ENCODE measurements at regions not wholly inside any gene's neighbourhood (a gene's known extent, or its start where the extent isn't known, plus 50 kb on each side); places are given as distances from the start of the nearest gene placed in this dataset.

- WGBS, result 78% methylated on average over 3 of the region's 3 CpGs
- H3K4me1 ChIP-seq (ENCODE audit: control insufficient read depth, insufficient read depth, low read length), result no peaks in the 10 kb centered on the region
- no peak for DNase-seq
- intact Hi-C loops (cut with DNase I), result no loop called here
- ATAC-seq, result no peak
- H3K27ac ChIP-seq (ENCODE audit: low read length), result no peak overlapping the region
- H3K9me3 ChIP-seq (ENCODE audit: control insufficient read depth, low read length), result no peaks in the 10 kb centered on the region
- H3K4me3 ChIP-seq (ENCODE audit: low read length), result no peak overlapping the region
- H3K27me3 ChIP-seq (ENCODE audit: control insufficient read depth, insufficient read depth), result no peaks in the 10 kb centered on the region
Measured at GRCh38 chr2:81786811-81787210, 1482.3 kb upstream of the LRRTM1 start.

DNA sequence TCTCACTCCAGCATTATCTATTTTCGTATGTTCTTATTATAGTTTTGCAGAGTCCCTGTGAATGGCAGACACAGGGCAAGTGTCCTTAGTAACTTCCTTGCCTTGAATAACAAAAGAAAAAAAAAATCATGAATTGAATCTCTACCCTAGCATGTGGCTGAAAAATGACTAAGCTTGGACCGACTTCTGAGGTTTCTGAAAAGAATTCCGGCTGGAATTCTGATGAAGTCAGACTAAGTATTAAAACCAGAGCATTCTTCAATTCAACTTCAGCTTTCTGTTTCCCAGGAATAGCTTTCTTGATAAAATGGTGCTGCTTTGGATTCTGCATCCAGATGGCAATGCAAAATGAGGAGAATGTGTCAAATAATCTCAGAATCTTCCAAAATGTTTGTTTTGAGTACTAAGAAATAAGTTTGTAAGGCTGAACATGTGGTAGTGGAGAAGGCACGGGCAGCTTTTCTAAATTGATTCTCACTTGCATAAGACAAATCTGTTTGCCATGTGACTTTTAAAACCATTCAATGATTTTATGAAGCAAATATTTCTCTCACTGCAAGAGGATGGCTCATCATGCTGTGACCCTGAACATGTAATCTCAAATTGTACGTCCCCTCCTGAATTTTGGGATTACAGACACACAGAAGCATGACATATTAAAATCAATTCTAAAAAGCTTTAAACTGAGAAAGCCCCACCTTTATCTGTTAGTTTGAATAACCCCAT, 1462.8 kb upstream of the LRRTM1 start:
- 52% methylated on average over 5 of the region's 5 CpGs for WGBS
- H3K27me3 ChIP-seq (ENCODE audit: control insufficient read depth, insufficient read depth), result no peaks in the 10 kb centered on the region
- intact Hi-C loops (cut with DNase I), result no loop called here

GRCh38 chr2:81747481-81748070, 1443.0 kb upstream of the LRRTM1 start:
- Histone ChIP-seq H3K4me3 (ENCODE audit: low read length) (no peak overlapping the region), H3K27ac (ENCODE audit: low read length) (no peak overlapping the region), H3K27me3 (ENCODE audit: control insufficient read depth, insufficient read depth) (no peaks in the 10 kb centered on the region), H3K4me1 (ENCODE audit: control insufficient read depth, insufficient read depth, low read length) (no peaks in the 10 kb centered on the region), H3K9me3 (ENCODE audit: control insufficient read depth, low read length) (no peaks in the 10 kb centered on the region)
- ATAC-seq, result no peak
- no peak for DNase-seq
- 67% methylated on average over 2 of the region's 2 CpGs for WGBS
- intact Hi-C loops (cut with DNase I), result no loop called here

More for the DNA sequence above, 1462.8 kb upstream of the LRRTM1 start:
- H3K27ac ChIP-seq (ENCODE audit: low read length), result no peak overlapping the region
- no peaks in the 10 kb centered on the region for H3K9me3 ChIP-seq (ENCODE audit: control insufficient read depth, low read length)
- no peak overlapping the region for H3K4me3 ChIP-seq (ENCODE audit: low read length)
- no peaks in the 10 kb centered on the region for H3K4me1 ChIP-seq (ENCODE audit: control insufficient read depth, insufficient read depth, low read length)
- DNase-seq (no peak), ATAC-seq (no peak)

GRCh38 chr2:81739966-81740365, 1435.4 kb upstream of the LRRTM1 start:
- intact Hi-C loops (cut with DNase I), result no loop called here
- Histone ChIP-seq H3K4me3 (ENCODE audit: low read length) (no peak overlapping the region), H3K9me3 (ENCODE audit: control insufficient read depth, low read length) (no peaks in the 10 kb centered on the region), H3K27ac (ENCODE audit: low read length) (no peak overlapping the region), H3K27me3 (ENCODE audit: control insufficient read depth, insufficient read depth) (no peaks in the 10 kb centered on the region), H3K4me1 (ENCODE audit: control insufficient read depth, insufficient read depth, low read length) (no peaks in the 10 kb centered on the region)
- ATAC-seq (no peak), DNase-seq (no peak)
- WGBS, result 90% methylated on average over 6 of the region's 6 CpGs

DNA sequence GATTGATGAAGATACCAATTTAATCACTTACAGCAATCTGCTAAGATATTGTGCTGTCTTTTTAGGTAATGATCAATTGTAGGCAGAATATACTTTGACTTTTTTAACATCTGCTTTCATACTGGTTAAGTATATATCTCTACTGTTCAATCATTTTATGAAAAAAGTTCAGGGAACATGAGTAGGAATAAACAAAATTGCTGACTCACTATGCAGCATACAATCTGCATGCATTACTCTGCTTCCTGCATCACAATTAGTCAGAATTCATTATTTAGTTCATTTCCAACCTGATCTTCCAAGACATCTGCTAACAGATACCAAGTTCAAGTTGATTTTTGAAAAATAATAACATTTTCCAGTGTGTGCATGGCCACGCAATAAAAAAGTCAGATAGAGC, 1430.4 kb upstream of the LRRTM1 start:
- intact Hi-C loops (cut with DNase I), result no loop called here
- 95% methylated on average over 1 of the region's 1 CpG for WGBS
- Histone ChIP-seq H3K9me3 (ENCODE audit: control insufficient read depth, low read length) (no peaks in the 10 kb centered on the region), H3K27me3 (ENCODE audit: control insufficient read depth, insufficient read depth) (no peaks in the 10 kb centered on the region), H3K27ac (ENCODE audit: low read length) (no peak overlapping the region), H3K4me3 (ENCODE audit: low read length) (no peak overlapping the region), H3K4me1 (ENCODE audit: control insufficient read depth, insufficient read depth, low read length) (no peaks in the 10 kb centered on the region)
- ATAC-seq (no peak), DNase-seq (no peak)

GRCh38 chr2:81714817-81715216, 1410.3 kb upstream of the LRRTM1 start:
- Histone ChIP-seq H3K9me3 (ENCODE audit: control insufficient read depth, low read length) (no peaks in the 10 kb centered on the region), H3K4me3 (ENCODE audit: low read length) (no peak overlapping the region), H3K27me3 (ENCODE audit: control insufficient read depth, insufficient read depth) (no peaks in the 10 kb centered on the region), H3K27ac (ENCODE audit: low read length) (no peak overlapping the region), H3K4me1 (ENCODE audit: control insufficient read depth, insufficient read depth, low read length) (no peaks in the 10 kb centered on the region)
- 36% methylated on average over 2 of the region's 2 CpGs for WGBS
- intact Hi-C loops (cut with DNase I), result no loop called here
- ATAC-seq (no peak), DNase-seq (no peak)

DNA sequence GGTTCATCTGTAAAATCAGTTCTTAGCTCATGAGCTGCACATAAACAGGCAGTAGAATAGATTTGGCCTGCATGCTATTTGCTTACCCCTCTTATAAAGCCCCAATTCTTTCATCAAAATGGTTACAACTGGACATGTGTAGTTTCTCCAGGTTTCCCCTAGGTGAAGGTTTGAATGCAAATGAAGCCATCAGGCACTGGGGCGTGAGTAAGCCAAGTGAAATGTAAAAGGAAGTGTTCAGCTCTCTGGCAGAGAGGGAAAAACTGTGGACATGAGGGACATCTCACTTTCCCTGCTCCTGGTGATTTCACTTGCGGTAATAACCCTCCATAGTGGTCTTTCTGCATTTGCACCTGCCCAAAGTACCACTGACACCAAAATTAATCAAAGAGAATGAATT, 1402.3 kb upstream of the LRRTM1 start:
- Histone ChIP-seq H3K27ac (ENCODE audit: low read length) (no peak overlapping the region), H3K27me3 (ENCODE audit: control insufficient read depth, insufficient read depth) (no peaks in the 10 kb centered on the region), H3K9me3 (ENCODE audit: control insufficient read depth, low read length) (no peaks in the 10 kb centered on the region), H3K4me3 (ENCODE audit: low read length) (no peak overlapping the region), H3K4me1 (ENCODE audit: control insufficient read depth, insufficient read depth, low read length) (no peaks in the 10 kb centered on the region)
- 93% methylated on average over 2 of the region's 2 CpGs for WGBS
- no peak for DNase-seq
- no peak for ATAC-seq
- intact Hi-C loops (cut with DNase I), result no loop called here

GRCh38 chr2:81703831-81704230, 1399.3 kb upstream of the LRRTM1 start:
- Histone ChIP-seq H3K27ac (ENCODE audit: low read length) (no peak overlapping the region), H3K4me3 (ENCODE audit: low read length) (no peak overlapping the region), H3K27me3 (ENCODE audit: control insufficient read depth, insufficient read depth) (no peaks in the 10 kb centered on the region), H3K4me1 (ENCODE audit: control insufficient read depth, insufficient read depth, low read length) (no peaks in the 10 kb centered on the region), H3K9me3 (ENCODE audit: control insufficient read depth, low read length) (no peaks in the 10 kb centered on the region)
- WGBS, result 84% methylated on average over 2 of the region's 2 CpGs
- DNase-seq (no peak), ATAC-seq (no peak)
- intact Hi-C loops (cut with DNase I), result no loop called here

GRCh38 chr2:81692566-81692965, 1388.0 kb upstream of the LRRTM1 start:
- H3K4me3 ChIP-seq (ENCODE audit: low read length), result no peak overlapping the region
- no peak overlapping the region for H3K27ac ChIP-seq (ENCODE audit: low read length)
- H3K9me3 ChIP-seq (ENCODE audit: control insufficient read depth, low read length), result no peaks in the 10 kb centered on the region
- DNase-seq (no peak), ATAC-seq (no peak)
- no peaks in the 10 kb centered on the region for H3K27me3 ChIP-seq (ENCODE audit: control insufficient read depth, insufficient read depth)
- intact Hi-C loops (cut with DNase I), result no loop called here
- no peaks in the 10 kb centered on the region for H3K4me1 ChIP-seq (ENCODE audit: control insufficient read depth, insufficient read depth, low read length)
- WGBS, result 80% methylated on average over 3 of the region's 3 CpGs

- Histone ChIP-seq H3K4me3 (ENCODE audit: low read length) (no peak overlapping the region), H3K27ac (ENCODE audit: low read length) (no peak overlapping the region), H3K4me1 (ENCODE audit: control insufficient read depth, insufficient read depth, low read length) (no peaks in the 10 kb centered on the region), H3K9me3 (ENCODE audit: control insufficient read depth, low read length) (no peaks in the 10 kb centered on the region), H3K27me3 (ENCODE audit: control insufficient read depth, insufficient read depth) (no peaks in the 10 kb centered on the region)
- intact Hi-C loops (cut with DNase I), result no loop called here
- WGBS, result 59% methylated on average over 2 of the region's 2 CpGs
- ATAC-seq, result no peak
- no peak for DNase-seq
Measured at GRCh38 chr2:81675641-81676040, 1371.1 kb upstream of the LRRTM1 start.

GRCh38 chr2:81672923-81673322, 1368.4 kb upstream of the LRRTM1 start:
- Histone ChIP-seq H3K27ac (ENCODE audit: low read length) (no peak overlapping the region), H3K27me3 (ENCODE audit: control insufficient read depth, insufficient read depth) (no peaks in the 10 kb centered on the region), H3K9me3 (ENCODE audit: control insufficient read depth, low read length) (no peaks in the 10 kb centered on the region), H3K4me3 (ENCODE audit: low read length) (no peak overlapping the region), H3K4me1 (ENCODE audit: control insufficient read depth, insufficient read depth, low read length) (no peaks in the 10 kb centered on the region)
- DNase-seq (no peak), ATAC-seq (no peak)
- intact Hi-C loops (cut with DNase I), result no loop called here

GRCh38 chr2:81672516-81672915, 1368.0 kb upstream of the LRRTM1 start:
- no peak overlapping the region for H3K27ac ChIP-seq (ENCODE audit: low read length)
- H3K4me1 ChIP-seq (ENCODE audit: control insufficient read depth, insufficient read depth, low read length), result no peaks in the 10 kb centered on the region
- H3K27me3 ChIP-seq (ENCODE audit: control insufficient read depth, insufficient read depth), result no peaks in the 10 kb centered on the region
- no peaks in the 10 kb centered on the region for H3K9me3 ChIP-seq (ENCODE audit: control insufficient read depth, low read length)
- ATAC-seq, result no peak
- intact Hi-C loops (cut with DNase I), result no loop called here
- no peak for DNase-seq
- no peak overlapping the region for H3K4me3 ChIP-seq (ENCODE audit: low read length)
- 60% methylated on average over 5 of the region's 5 CpGs for WGBS
